ENCODE measurements at regions not wholly inside any gene's neighbourhood (a gene's known extent, or its start where the extent isn't known, plus 50 kb on each side); places are given as distances from the start of the nearest gene placed in this dataset.
"Not testable (repeated sequence)": the region's sequence is repeated elsewhere in the genome, so short reads cannot be mapped to it uniquely, and the experiment has no call there.

- DNase-seq, result no peak
Observed at GRCh38 chr14:71618047-71618446, 314.2 kb upstream of the RGS6 start.

GRCh38 chr14:71618716-71619115, 313.5 kb upstream of the RGS6 start:
- DNase-seq, result no peak

- DNase-seq, result no peak
Observed at GRCh38 chr14:71619472-71619871, 312.8 kb upstream of the RGS6 start.

GRCh38 chr14:71620401-71620800, 311.8 kb upstream of the RGS6 start:
- no peak for DNase-seq

GRCh38 chr14:71621276-71621675, 311.0 kb upstream of the RGS6 start:
- DNase-seq, result no peak

- DNase-seq, result no peak
Observed at GRCh38 chr14:71621980-71622605, 310.1 kb upstream of the RGS6 start.

- DNase-seq, result no peak
Observed at GRCh38 chr14:71623939-71624338, 308.3 kb upstream of the RGS6 start.

- no peak for DNase-seq
Observed at GRCh38 chr14:71625175-71625574, 307.1 kb upstream of the RGS6 start.

GRCh38 chr14:71625891-71626701, 306.1 kb upstream of the RGS6 start:
- DNase-seq, result no peak

GRCh38 chr14:71628433-71628832, 303.8 kb upstream of the RGS6 start:
- DNase-seq, result no peak

GRCh38 chr14:71629250-71629649, 303.0 kb upstream of the RGS6 start:
- no peak for DNase-seq

- DNase-seq, result no peak
Observed at GRCh38 chr14:71629765-71630492, 302.3 kb upstream of the RGS6 start.

GRCh38 chr14:71631030-71631429, 301.2 kb upstream of the RGS6 start:
- not testable (repeated sequence) for DNase-seq

GRCh38 chr14:71632440-71632946, 299.7 kb upstream of the RGS6 start:
- no peak for DNase-seq

- no peak for DNase-seq
Observed at GRCh38 chr14:71636076-71636475, 296.2 kb upstream of the RGS6 start.

GRCh38 chr14:71636820-71637471, 295.3 kb upstream of the RGS6 start:
- no peak for DNase-seq

- DNase-seq, result no peak
Observed at GRCh38 chr14:71638523-71639196, 293.6 kb upstream of the RGS6 start.

- no peak for DNase-seq
Observed at GRCh38 chr14:71642715-71643114, 289.5 kb upstream of the RGS6 start.

GRCh38 chr14:71645656-71646055, 286.6 kb upstream of the RGS6 start:
- no peak for DNase-seq

- no peak for DNase-seq
Observed at GRCh38 chr14:71646518-71646917, 285.7 kb upstream of the RGS6 start.

GRCh38 chr14:71647086-71647784, 285.0 kb upstream of the RGS6 start:
- no peak for DNase-seq

- DNase-seq, result no peak
Observed at GRCh38 chr14:71648725-71649124, 283.5 kb upstream of the RGS6 start.
